HEK293 (cell line): ENCODE measurements at regions not wholly inside any gene's neighbourhood (a gene's known extent, or its start where the extent isn't known, plus 50 kb on each side); places are given as distances from the start of the nearest gene placed in this dataset.
A peak's percentile ranks its signal among the peaks of the same experiment; 100 is the strongest.

Experiments
- CTCF ChIA-PET: fragments of 350-600 bp; formaldehyde crosslinking; extraction: SDS; loops from one replicate; lab custom pipeline; 2021; ENCODE audit warnings: antibody characterized with exemption; lab: Yijun Ruan, JAX
- POLR2A ChIA-PET: fragments of 300-600 bp; formaldehyde crosslinking; extraction: SDS; loops from one replicate; lab custom pipeline; 2020; ENCODE audit warnings: antibody characterized with exemption, inconsistent platforms; lab: Yijun Ruan, JAX
- H3K27ac ChIP-seq: fragments of 200-500 bp; sonication (Bioruptor generic); 2 replicates; pipeline ENCODE4 v1.5.1; 2014; ENCODE audit warnings: low read depth, low read length, control low read depth, inconsistent platforms; ENCODE audit errors: extremely low read depth
- H3K36me3 ChIP-seq, 2 experiments: fragments of 200-500 bp in 1 of 2; sonication (Bioruptor generic) in 1 of 2; 1 replicate in 1 of 2; 2 replicates in 1 of 2; pipeline ENCODE4 v1.5.1; 2014 to 2017; ENCODE audit warnings: inconsistent platforms in 2 of 2, low read length in 2 of 2; ENCODE audit not compliant: control insufficient read depth in 2 of 2, insufficient read depth in 1 of 2
- H3K4me1 ChIP-seq: fragments of 200-500 bp; sonication (Bioruptor generic); 2 replicates; pipeline ENCODE4 v1.5.1; 2014; ENCODE audit warnings: mild to moderate bottlenecking, low read length, inconsistent platforms; ENCODE audit not compliant: control insufficient read depth, insufficient read depth
- H3K4me3 ChIP-seq: 2 replicates; pipeline ENCODE4 v1.5.1; 2011; ENCODE audit warnings: low read depth, mild to moderate bottlenecking, control low read depth, low read length, moderate library complexity
- H3K9me3 ChIP-seq: fragments of 200-500 bp; sonication (Bioruptor generic); 2 replicates; pipeline ENCODE4 v1.5.1; 2014; ENCODE audit warnings: low read depth, low read length, inconsistent platforms; ENCODE audit not compliant: control insufficient read depth, insufficient read depth
- ATF2 ChIP-seq: fragments of 450-650 bp; formaldehyde crosslinking; IDR thresholded peaks from 2 replicates; pipeline ENCODE4 v1.5.1; 2016; ENCODE audit warnings: missing biosample characterization, missing genetic modification characterization, low read depth
- SCRT1 ChIP-seq: fragments of 450-650 bp; formaldehyde crosslinking; IDR thresholded peaks from 2 replicates; pipeline ENCODE4 v1.5.1; 2016; ENCODE audit warnings: missing biosample characterization, missing genetic modification characterization, borderline replicate concordance
- SP2 ChIP-seq: fragments of 450-650 bp; formaldehyde crosslinking; IDR thresholded peaks from 2 replicates; pipeline ENCODE4 v1.5.1; 2016; ENCODE audit warnings: missing biosample characterization, missing genetic modification characterization
- TRIM28 ChIP-seq: IDR thresholded peaks from 2 replicates; pipeline ENCODE4 v1.6.1; 2011; ENCODE audit warnings: low read length, control low read depth, borderline replicate concordance
- ZFHX2 ChIP-seq: fragments of 450-650 bp; formaldehyde crosslinking; conservative IDR thresholded peaks from 2 replicates; pipeline ENCODE4 v1.5.1; 2016; ENCODE audit warnings: missing biosample characterization, missing genetic modification characterization
- ZNF112 ChIP-seq: fragments of 450-650 bp; formaldehyde crosslinking; IDR thresholded peaks from 2 replicates; pipeline ENCODE4 v1.5.0; 2017; ENCODE audit warnings: missing biosample characterization, missing genetic modification characterization
- ZNF423 ChIP-seq: fragments of 450-650 bp; formaldehyde crosslinking; IDR thresholded peaks from 2 replicates; pipeline ENCODE4 v1.5.1; 2016; ENCODE audit warnings: missing biosample characterization, missing genetic modification characterization
- ZNF473 ChIP-seq: fragments of 450-650 bp; formaldehyde crosslinking; IDR thresholded peaks from 2 replicates; pipeline ENCODE4 v1.5.1; 2017; ENCODE audit warnings: missing biosample characterization, missing genetic modification characterization
- ZNF488 ChIP-seq: fragments of 450-650 bp; formaldehyde crosslinking; IDR thresholded peaks from 2 replicates; pipeline ENCODE4 v1.5.1; 2016; ENCODE audit warnings: missing biosample characterization, missing genetic modification characterization
- ZNF510 ChIP-seq: fragments of 450-650 bp; formaldehyde crosslinking; IDR thresholded peaks from 2 replicates; pipeline ENCODE4 v1.5.1; 2018; ENCODE audit warnings: mild to moderate bottlenecking, missing genetic modification characterization, missing biosample characterization; ENCODE audit not compliant: insufficient replicate concordance
- ZNF548 ChIP-seq: fragments of 450-650 bp; formaldehyde crosslinking; IDR thresholded peaks from 2 replicates; pipeline ENCODE4 v1.5.1; 2016; ENCODE audit warnings: missing biosample characterization, missing genetic modification characterization
- ZNF596 ChIP-seq: fragments of 450-650 bp; IDR thresholded peaks from 2 replicates; pipeline ENCODE4 v1.5.0; 2018; ENCODE audit warnings: missing biosample characterization, mild to moderate bottlenecking, missing genetic modification characterization, moderate library complexity
- ZNF677 ChIP-seq: fragments of 450-650 bp; IDR thresholded peaks from 2 replicates; pipeline ENCODE4 v1.5.0; 2018; ENCODE audit warnings: missing biosample characterization, mild to moderate bottlenecking, missing genetic modification characterization, moderate library complexity
- ZNF707 ChIP-seq: fragments of 450-650 bp; formaldehyde crosslinking; IDR thresholded peaks from 2 replicates; pipeline ENCODE4 v1.5.1; 2016; ENCODE audit warnings: missing biosample characterization, missing genetic modification characterization
- ZSCAN18 ChIP-seq: fragments of 450-650 bp; formaldehyde crosslinking; IDR thresholded peaks from 2 replicates; pipeline ENCODE4 v1.5.1; 2016; ENCODE audit warnings: missing biosample characterization, missing genetic modification characterization
- TF ChIP-seq, protein P1 (sequence below): fragments of 450-650 bp; formaldehyde crosslinking; IDR thresholded peaks from 2 replicates; pipeline ENCODE4 v1.5.1; 2016; ENCODE audit warnings: missing biosample characterization, missing genetic modification characterization, borderline replicate concordance

DNA sequence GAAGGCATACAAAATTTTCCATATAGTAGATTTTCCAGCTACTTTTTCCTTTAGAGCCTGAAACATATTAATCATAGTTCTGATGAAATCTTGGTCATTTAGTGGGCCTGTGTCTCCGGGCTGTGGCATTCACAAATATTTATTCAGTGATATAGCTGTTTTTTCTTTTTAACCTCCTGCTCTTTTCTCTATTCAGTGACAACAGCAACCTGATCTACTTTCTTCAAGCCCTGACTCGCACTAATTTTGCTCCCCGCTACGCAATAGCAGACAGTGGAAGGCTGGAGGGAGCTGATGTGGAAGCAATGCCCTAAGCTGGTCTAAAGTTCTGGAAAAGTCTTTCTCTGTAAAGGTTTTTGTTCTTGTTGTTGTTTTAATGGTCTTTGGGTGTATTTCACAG lies 289.7 kb downstream of the SLITRK6 start:
- TF ChIP-seq TRIM28, result peak; percentile 59; the same call in 1 of the 2 replicates
- no peak for TF ChIP-seq SP2 (tag by site-specific recombination)
- H3K27ac ChIP-seq, result no peak overlapping the region
- H3K9me3 ChIP-seq, result no peaks in the 10 kb centered on the region
- CTCF ChIA-PET, result interaction anchor here (0.6 kb wide), 1 partner anchor 1019 kb away, joined by 3 read pairs; no protein-coding TSS in a partner anchor
- POLR2A ChIA-PET, result no interaction called here
- H3K4me3 ChIP-seq, result no peak overlapping the region
- H3K4me1 ChIP-seq, result no peaks in the 10 kb centered on the region
- no peaks in the 10 kb centered on the region for H3K36me3 ChIP-seq

DNA sequence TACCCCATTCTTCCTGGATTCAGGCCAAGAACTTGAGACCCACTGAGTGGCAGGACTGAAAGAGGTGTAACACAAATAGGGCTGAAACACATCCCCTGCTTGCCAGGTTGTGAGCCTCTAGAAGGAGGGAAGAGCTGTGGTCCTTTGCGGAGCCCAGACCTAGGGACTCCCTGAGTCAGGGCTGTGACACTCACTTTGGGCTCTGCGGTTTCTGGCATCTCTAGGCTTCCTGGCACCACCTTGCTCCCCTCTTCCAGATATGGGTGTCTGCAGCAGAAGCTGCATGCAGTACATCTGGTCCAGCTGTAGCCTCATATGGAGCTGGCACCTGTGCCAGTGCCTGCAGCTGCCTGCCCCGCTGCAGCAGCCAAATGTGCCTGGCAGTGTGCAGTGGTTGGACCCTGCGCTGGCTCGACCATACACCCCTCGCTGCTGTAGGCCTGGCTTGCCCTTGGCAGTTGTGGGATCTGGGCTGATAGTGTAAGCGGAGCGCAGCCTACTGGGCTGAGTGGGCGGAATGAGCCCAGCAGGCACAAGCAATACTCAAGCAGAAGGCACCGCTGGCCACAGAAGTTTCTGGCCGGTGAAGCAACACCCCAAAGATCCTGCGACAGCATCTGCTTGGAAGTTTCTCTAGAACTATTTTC lies 290.4 kb downstream of the SLITRK6 start:
- Histone ChIP-seq H3K36me3 (no peaks in the 10 kb centered on the region), H3K9me3 (no peaks in the 10 kb centered on the region), H3K4me1 (no peaks in the 10 kb centered on the region), H3K27ac (no peak overlapping the region), H3K4me3 (no peak overlapping the region)
- POLR2A ChIA-PET, result no interaction called here
- CTCF ChIA-PET, result no interaction called here
- TF ChIP-seq ZNF596 (no peak), ZNF488 (tag by site-specific recombination) (no peak), ZNF548 (tag by site-specific recombination) (no peak), ZFHX2 (tag by site-specific recombination) (no peak), ZNF677 (tag by site-specific recombination) (no peak), ZNF707 (no peak), ZNF112 (no peak), SCRT1 (no peak), ZSCAN18 (tag by site-specific recombination) (no peak), ZNF423 (tag by site-specific recombination) (no peak), ZNF510 (tag by site-specific recombination) (no peak)
- TF ChIP-seq, protein P1, sequence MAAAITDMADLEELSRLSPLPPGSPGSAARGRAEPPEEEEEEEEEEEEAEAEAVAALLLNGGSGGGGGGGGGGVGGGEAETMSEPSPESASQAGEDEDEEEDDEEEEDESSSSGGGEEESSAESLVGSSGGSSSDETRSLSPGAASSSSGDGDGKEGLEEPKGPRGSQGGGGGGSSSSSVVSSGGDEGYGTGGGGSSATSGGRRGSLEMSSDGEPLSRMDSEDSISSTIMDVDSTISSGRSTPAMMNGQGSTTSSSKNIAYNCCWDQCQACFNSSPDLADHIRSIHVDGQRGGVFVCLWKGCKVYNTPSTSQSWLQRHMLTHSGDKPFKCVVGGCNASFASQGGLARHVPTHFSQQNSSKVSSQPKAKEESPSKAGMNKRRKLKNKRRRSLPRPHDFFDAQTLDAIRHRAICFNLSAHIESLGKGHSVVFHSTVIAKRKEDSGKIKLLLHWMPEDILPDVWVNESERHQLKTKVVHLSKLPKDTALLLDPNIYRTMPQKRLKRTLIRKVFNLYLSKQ (tag by site-specific recombination), result no peak

GRCh38 chr13:85503797-85504196 lies 295.4 kb downstream of the SLITRK6 start:
- Histone ChIP-seq H3K9me3 (no peaks in the 10 kb centered on the region), H3K4me1 (no peaks in the 10 kb centered on the region), H3K27ac (no peak overlapping the region), H3K4me3 (no peak overlapping the region), H3K36me3 (no peaks in the 10 kb centered on the region)
- POLR2A ChIA-PET, result no interaction called here
- CTCF ChIA-PET, result no interaction called here
- TF ChIP-seq ZNF473 (tag by site-specific recombination) (no peak), SP2 (tag by site-specific recombination) (no peak), ATF2 (tag by site-specific recombination) (no peak)
- TF ChIP-seq, all 188 proteins: peak for 0
